Natural killer cell (primary cell): ENCODE measurements at regions not wholly inside any gene's neighbourhood (a gene's known extent, or its start where the extent isn't known, plus 50 kb on each side); places are given as distances from the start of the nearest gene placed in this dataset.

Experiments used
- ATAC-seq, 3 donors: fragments of 150-1000 bp in 2 of 3; fragments of 200-7000 bp in 1 of 3; cut with Tn5 transposase; 1 replicate in 1 of 3; 2 replicates in 2 of 3; pipeline ENCODE4 v1.10.0; 2021; ENCODE audit warnings: mild to moderate bottlenecking in 2 of 3, moderate library complexity in 2 of 3
- DNase-seq, 2 donors: peaks; one replicate each; pipeline versions ENCODE4 v3.0.0 to v3.0.0-alpha.2; 2013 to 2021; ENCODE audit warnings: mixed read lengths in 1 of 2
- H3K27ac ChIP-seq: one replicate; pipeline ENCODE4 v1.5.1; 2013; ENCODE audit warnings: mild to moderate bottlenecking, low read length
- H3K27me3 ChIP-seq: one replicate; pipeline ENCODE4 v1.6.1; 2013; ENCODE audit warnings: low read length; ENCODE audit not compliant: control insufficient read depth, insufficient read depth
- H3K36me3 ChIP-seq: one replicate; pipeline ENCODE4 v1.6.1; 2013; ENCODE audit warnings: low read length; ENCODE audit not compliant: control insufficient read depth, insufficient read depth
- H3K4me1 ChIP-seq: one replicate; pipeline ENCODE4 v1.6.1; 2013; ENCODE audit warnings: low read length; ENCODE audit not compliant: control insufficient read depth, insufficient read depth
- H3K4me3 ChIP-seq: one replicate; pipeline ENCODE4 v1.5.1; 2013; ENCODE audit warnings: low read length
- H3K9me3 ChIP-seq: one replicate; pipeline ENCODE4 v1.6.1; 2013; ENCODE audit warnings: low read length; ENCODE audit not compliant: control insufficient read depth, insufficient read depth
- H3K27ac Mint-ChIP-seq, 2 donors: one replicate each; pipeline ENCODE4 v1.8.0; 2022; ENCODE audit warnings: mild to moderate bottlenecking in 2 of 2, mixed read lengths in 2 of 2, moderate library complexity in 1 of 2
- H3K27me3 Mint-ChIP-seq, 2 donors: one replicate each; pipeline ENCODE4 v1.8.0; 2022; ENCODE audit warnings: low read depth in 2 of 2, mixed read lengths in 2 of 2
- H3K36me3 Mint-ChIP-seq: one replicate; pipeline ENCODE4 v1.8.0; 2022; ENCODE audit warnings: mixed read lengths
- H3K4me1 Mint-ChIP-seq, 2 donors: one replicate each; pipeline ENCODE4 v1.8.0; 2022; ENCODE audit warnings: mixed read lengths in 2 of 2
- H3K4me3 Mint-ChIP-seq: one replicate; pipeline ENCODE4 v1.8.0; 2022; ENCODE audit warnings: mild to moderate bottlenecking, moderate library complexity, mixed read lengths
- H3K9me3 Mint-ChIP-seq, 2 donors: one replicate each; pipeline ENCODE4 v1.8.0; 2022; ENCODE audit warnings: mixed read lengths in 2 of 2
- WGBS: methylation state at CpG from one replicate; pipeline ENCODE4 v1.1.7; 2013; ENCODE audit warnings: missing lambda C conversion rate; ENCODE audit not compliant: insufficient coverage; 5-methylcytosine and 5-hydroxymethylcytosine counted together
- intact Hi-C: fragments of 100-400 bp; cut with micrococcal nuclease; formaldehyde crosslinking; loops from one replicate; pipeline ENCODE4 v1.14.2; 2022
- TF ChIP-seq, protein P1 (sequence below): fragments of 200-600 bp; IDR thresholded peaks from one replicate; pipeline ENCODE4 v1.8.0; 2022; ENCODE audit warnings: antibody characterized with exemption

- Histone ChIP-seq H3K27ac (no peak overlapping the region), H3K9me3 (no peaks in the 10 kb centered on the region), H3K4me1 (no peaks in the 10 kb centered on the region), H3K27me3 (no peaks in the 10 kb centered on the region), H3K36me3 (no peaks in the 10 kb centered on the region), H3K4me3 (no peak overlapping the region)
- 74% methylated on average over 6 of the region's 6 CpGs for WGBS
- Mint-ChIP-seq H3K9me3 (no peaks in the 10 kb centered on the region), H3K27ac (no peak overlapping the region), H3K27me3 (no peaks in the 10 kb centered on the region), H3K36me3 (no peaks in the 10 kb centered on the region), H3K4me3 (no peak overlapping the region), H3K4me1 (no peaks in the 10 kb centered on the region)
- ATAC-seq: no peak
- DNase-seq: no peak
- TF ChIP-seq, protein P1, sequence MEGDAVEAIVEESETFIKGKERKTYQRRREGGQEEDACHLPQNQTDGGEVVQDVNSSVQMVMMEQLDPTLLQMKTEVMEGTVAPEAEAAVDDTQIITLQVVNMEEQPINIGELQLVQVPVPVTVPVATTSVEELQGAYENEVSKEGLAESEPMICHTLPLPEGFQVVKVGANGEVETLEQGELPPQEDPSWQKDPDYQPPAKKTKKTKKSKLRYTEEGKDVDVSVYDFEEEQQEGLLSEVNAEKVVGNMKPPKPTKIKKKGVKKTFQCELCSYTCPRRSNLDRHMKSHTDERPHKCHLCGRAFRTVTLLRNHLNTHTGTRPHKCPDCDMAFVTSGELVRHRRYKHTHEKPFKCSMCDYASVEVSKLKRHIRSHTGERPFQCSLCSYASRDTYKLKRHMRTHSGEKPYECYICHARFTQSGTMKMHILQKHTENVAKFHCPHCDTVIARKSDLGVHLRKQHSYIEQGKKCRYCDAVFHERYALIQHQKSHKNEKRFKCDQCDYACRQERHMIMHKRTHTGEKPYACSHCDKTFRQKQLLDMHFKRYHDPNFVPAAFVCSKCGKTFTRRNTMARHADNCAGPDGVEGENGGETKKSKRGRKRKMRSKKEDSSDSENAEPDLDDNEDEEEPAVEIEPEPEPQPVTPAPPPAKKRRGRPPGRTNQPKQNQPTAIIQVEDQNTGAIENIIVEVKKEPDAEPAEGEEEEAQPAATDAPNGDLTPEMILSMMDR: no peak
- intact Hi-C loops: no loop called here
Observed at GRCh38 chr4:27141530-27141929, 280.9 kb downstream of the STIM2 start.

DNA sequence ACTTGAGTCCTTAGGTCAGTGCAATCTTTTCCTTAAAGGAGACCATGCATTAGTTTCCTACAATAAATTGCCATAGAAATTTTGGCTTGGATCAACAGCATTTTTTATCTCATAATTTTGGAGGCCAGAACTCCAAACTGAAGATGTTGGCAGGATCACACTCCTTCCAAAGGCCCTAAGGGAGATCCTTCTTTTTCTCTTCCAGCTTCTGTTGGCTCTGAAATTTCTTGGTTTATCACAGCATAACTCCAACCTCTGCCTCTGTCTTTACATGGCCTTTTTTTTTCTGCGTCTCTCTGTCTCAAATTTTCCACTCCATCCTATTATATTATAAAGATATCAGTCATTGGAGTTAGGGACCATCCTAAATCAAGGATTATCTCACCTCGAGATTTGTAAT lies 282.2 kb downstream of the STIM2 start:
- H3K36me3 ChIP-seq: no peaks in the 10 kb centered on the region
- DNase-seq (no peak), ATAC-seq (no peak)
- no peaks in the 10 kb centered on the region for H3K4me1 Mint-ChIP-seq
- no peaks in the 10 kb centered on the region for H3K9me3 ChIP-seq
- no peaks in the 10 kb centered on the region for H3K27me3 ChIP-seq
- H3K27me3 Mint-ChIP-seq: no peaks in the 10 kb centered on the region
- WGBS: no CpG with 5 or more reads among the region's 2 CpGs
- H3K9me3 Mint-ChIP-seq: no peaks in the 10 kb centered on the region
- TF ChIP-seq, protein P1: no peak
- H3K4me1 ChIP-seq: no peaks in the 10 kb centered on the region
- no peaks in the 10 kb centered on the region for H3K36me3 Mint-ChIP-seq
- H3K27ac ChIP-seq: no peak overlapping the region
- no peak overlapping the region for H3K4me3 Mint-ChIP-seq
- H3K4me3 ChIP-seq: no peak overlapping the region
- intact Hi-C loops: no loop called here
- no peak overlapping the region for H3K27ac Mint-ChIP-seq

DNA sequence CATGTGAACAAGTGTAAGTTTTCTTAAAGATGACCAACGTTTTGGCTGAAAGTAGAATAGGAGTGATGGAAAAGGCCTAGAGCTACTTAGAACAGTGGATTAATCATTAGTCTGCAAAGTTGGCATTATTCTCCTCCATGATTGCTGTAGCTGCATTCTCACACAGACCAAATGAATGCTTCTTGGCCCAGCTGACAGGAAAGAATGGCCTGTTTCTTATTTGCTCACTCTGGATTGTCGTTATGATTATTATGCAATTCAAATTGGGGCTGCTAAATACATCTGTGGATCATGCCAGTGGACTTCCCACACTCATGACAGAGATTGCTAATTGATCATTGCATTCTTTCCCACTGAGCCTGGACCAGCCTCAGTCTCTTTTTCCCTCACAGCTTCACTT lies 285.0 kb downstream of the STIM2 start:
- Mint-ChIP-seq H3K4me3 (no peak overlapping the region), H3K36me3 (no peaks in the 10 kb centered on the region), H3K4me1 (no peaks in the 10 kb centered on the region), H3K27me3 (no peaks in the 10 kb centered on the region), H3K9me3 (no peaks in the 10 kb centered on the region), H3K27ac (no peak overlapping the region)
- 75% methylated on average over 2 of the region's 2 CpGs for WGBS
- Histone ChIP-seq H3K27ac (no peak overlapping the region), H3K27me3 (no peaks in the 10 kb centered on the region), H3K36me3 (no peaks in the 10 kb centered on the region), H3K9me3 (no peaks in the 10 kb centered on the region), H3K4me1 (no peaks in the 10 kb centered on the region), H3K4me3 (no peak overlapping the region)
- TF ChIP-seq, protein P1: no peak
- intact Hi-C loops: no loop called here
- DNase-seq (no peak), ATAC-seq (no peak)

DNA sequence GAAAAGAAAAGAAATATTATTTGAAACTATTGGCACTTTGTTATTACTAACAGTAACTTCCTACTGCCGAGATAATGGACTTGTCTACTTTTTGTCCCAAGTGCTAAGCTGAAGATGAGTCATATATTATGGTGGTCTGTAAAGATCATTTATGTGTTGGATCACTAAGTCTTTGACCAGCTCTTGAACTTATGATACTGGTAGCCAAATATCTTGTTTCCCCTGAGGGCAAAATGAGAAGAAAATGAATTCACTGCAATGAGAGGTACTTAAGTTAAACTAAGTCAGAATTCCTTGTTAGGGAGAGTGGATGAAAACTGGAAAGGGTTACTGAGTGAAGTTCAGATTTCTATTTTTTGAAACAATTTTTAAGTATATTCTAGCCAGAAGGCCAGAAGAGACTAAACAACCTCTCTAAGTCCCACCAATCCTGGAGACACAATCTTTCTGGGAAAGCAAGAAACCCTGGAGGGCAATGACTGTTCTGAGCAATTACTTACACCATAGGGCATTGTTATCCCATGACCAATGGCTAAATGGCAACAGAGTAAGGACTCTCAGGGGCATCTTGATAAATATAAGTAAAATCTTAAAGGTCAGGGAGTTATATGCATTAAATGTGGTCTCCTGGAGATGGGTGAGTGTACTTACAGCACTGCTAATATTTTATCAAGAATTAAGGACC lies 287.7 kb downstream of the STIM2 start:
- DNase-seq: no peak
- Histone ChIP-seq H3K4me3 (no peak overlapping the region), H3K4me1 (no peaks in the 10 kb centered on the region), H3K9me3 (no peaks in the 10 kb centered on the region), H3K36me3 (no peaks in the 10 kb centered on the region), H3K27me3 (no peaks in the 10 kb centered on the region), H3K27ac (no peak overlapping the region)
- TF ChIP-seq, protein P1: no peak
- Mint-ChIP-seq H3K9me3 (no peaks in the 10 kb centered on the region), H3K4me1 (no peaks in the 10 kb centered on the region), H3K36me3 (no peaks in the 10 kb centered on the region), H3K4me3 (no peak overlapping the region), H3K27ac (no peak overlapping the region), H3K27me3 (no peaks in the 10 kb centered on the region)
- no CpG with 5 or more reads among the region's 1 CpG for WGBS
- intact Hi-C loops: no loop called here
- no peak for ATAC-seq
